ENCODE measurements at regions not wholly inside any gene's neighbourhood (a gene's known extent, or its start where the extent isn't known, plus 50 kb on each side); places are given as distances from the start of the nearest gene placed in this dataset.
A peak's percentile ranks its signal among the peaks of the same experiment; 100 is the strongest.

- DNase-seq (ENCODE audit: low read depth), result no peak
Measured at GRCh38 chr2:177073611-177074010, 139.0 kb upstream of the HNRNPA3 start.

GRCh38 chr2:177074099-177074710, 138.4 kb upstream of the HNRNPA3 start:
- no peak for DNase-seq (ENCODE audit: low read depth)

- DNase-seq (ENCODE audit: low read depth), result no peak
Measured at GRCh38 chr2:177075254-177075653, 137.3 kb upstream of the HNRNPA3 start.

- DNase-seq (ENCODE audit: low read depth), result no peak
Measured at GRCh38 chr2:177076636-177077179, 135.9 kb upstream of the HNRNPA3 start.

- DNase-seq (ENCODE audit: low read depth), result no peak
Measured at GRCh38 chr2:177077778-177078177, 134.8 kb upstream of the HNRNPA3 start.

- peak; percentile 3 for DNase-seq (ENCODE audit: low read depth)
Measured at GRCh38 chr2:177078416-177078815, 134.2 kb upstream of the HNRNPA3 start.

GRCh38 chr2:177078855-177079254, 133.7 kb upstream of the HNRNPA3 start:
- no peak for DNase-seq (ENCODE audit: low read depth)

- DNase-seq (ENCODE audit: low read depth), result no peak
Measured at GRCh38 chr2:177080746-177081284, 131.8 kb upstream of the HNRNPA3 start.

- no peak for DNase-seq (ENCODE audit: low read depth)
Measured at GRCh38 chr2:177084607-177085006, 128.0 kb upstream of the HNRNPA3 start.

GRCh38 chr2:177088529-177088928, 124.1 kb upstream of the HNRNPA3 start:
- no peak for DNase-seq (ENCODE audit: low read depth)

- no peak for DNase-seq (ENCODE audit: low read depth)
Measured at GRCh38 chr2:177090967-177091366, 121.6 kb upstream of the HNRNPA3 start.

- no peak for DNase-seq (ENCODE audit: low read depth)
Measured at GRCh38 chr2:177093371-177093770, 119.2 kb upstream of the HNRNPA3 start.

GRCh38 chr2:177098001-177098613, 114.5 kb upstream of the HNRNPA3 start:
- DNase-seq (ENCODE audit: low read depth), result no peak

GRCh38 chr2:177101930-177102329, 110.7 kb upstream of the HNRNPA3 start:
- no peak for DNase-seq (ENCODE audit: low read depth)

- no peak for DNase-seq (ENCODE audit: low read depth)
Measured at GRCh38 chr2:177106212-177106611, 106.4 kb upstream of the HNRNPA3 start.

GRCh38 chr2:177108890-177109289, 103.7 kb upstream of the HNRNPA3 start:
- DNase-seq (ENCODE audit: low read depth), result no peak

GRCh38 chr2:177114712-177115111, 97.9 kb upstream of the HNRNPA3 start:
- no peak for DNase-seq (ENCODE audit: low read depth)

- no peak for DNase-seq (ENCODE audit: low read depth)
Measured at GRCh38 chr2:177117755-177118154, 94.8 kb upstream of the HNRNPA3 start.

GRCh38 chr2:177118636-177119035, 94.0 kb upstream of the HNRNPA3 start:
- no peak for DNase-seq (ENCODE audit: low read depth)

GRCh38 chr2:177119099-177119498, 93.5 kb upstream of the HNRNPA3 start:
- no peak for DNase-seq (ENCODE audit: low read depth)

GRCh38 chr2:177123048-177123447, 89.5 kb upstream of the HNRNPA3 start:
- DNase-seq (ENCODE audit: low read depth), result no peak

GRCh38 chr2:177124371-177124770, 88.2 kb upstream of the HNRNPA3 start:
- no peak for DNase-seq (ENCODE audit: low read depth)

GRCh38 chr2:177127821-177128220, 84.8 kb upstream of the HNRNPA3 start:
- no peak for DNase-seq (ENCODE audit: low read depth)

GRCh38 chr2:177129610-177130009, 83.0 kb upstream of the HNRNPA3 start:
- no peak for DNase-seq (ENCODE audit: low read depth)

Measured in fibroblast of the conjunctiva (primary cell).